Left lung (tissue), 4 donors: ENCODE measurements at regions not wholly inside any gene's neighbourhood (a gene's known extent, or its start where the extent isn't known, plus 50 kb on each side); places are given as distances from the start of the nearest gene placed in this dataset.
"Not testable (repeated sequence)": the region's sequence is repeated elsewhere in the genome, so short reads cannot be mapped to it uniquely, and the experiment has no call there.

Experiments used
- ATAC-seq: fragments of 200-7000 bp; cut with Tn5 transposase; one replicate; pipeline ENCODE4 v1.9.1; 2020; ENCODE audit warnings: moderate library complexity
- DNase-seq, 4 donors: peaks; one replicate each; pipeline ENCODE4 v3.0.0-alpha.2; 2013 to 2020
- H3K27ac ChIP-seq, 2 donors: fragments of 200-600 bp; sonication (generic) in 1 of 2; one replicate each; pipeline versions ENCODE4 v1.5.0 to v1.8.0; 2020 to 2021
- H3K27me3 ChIP-seq, 2 donors: fragments of 200-600 bp; sonication (generic) in 1 of 2; one replicate each; pipeline versions ENCODE4 v1.5.0 to v1.8.0; 2020 to 2021
- H3K36me3 ChIP-seq, 2 donors: fragments of 200-600 bp; sonication (generic) in 1 of 2; one replicate each; pipeline versions ENCODE4 v1.5.0 to v1.8.0; 2020 to 2021
- H3K4me1 ChIP-seq, 2 donors: fragments of 200-600 bp; one replicate each; pipeline ENCODE4 v1.8.0; 2021
- H3K4me3 ChIP-seq, 2 donors: fragments of 200-600 bp; sonication (generic) in 1 of 2; one replicate each; pipeline versions ENCODE4 v1.5.0 to v1.8.0; 2020 to 2021; ENCODE audit warnings: mild to moderate bottlenecking in 1 of 2
- H3K9me3 ChIP-seq, 2 donors: fragments of 200-600 bp; sonication (generic) in 1 of 2; one replicate each; pipeline versions ENCODE4 v1.5.0 to v1.8.0; 2020 to 2021
- CTCF ChIP-seq, 2 donors: fragments of 200-600 bp; sonication (generic) in 1 of 2; IDR thresholded peaks; one replicate each; pipeline versions ENCODE4 v1.5.0 to v1.8.0; 2021; ENCODE audit warnings: antibody characterized with exemption in 2 of 2
- intact Hi-C, 2 donors: fragments of 100-400 bp; cut with DNase I; formaldehyde crosslinking; loops; one replicate each; pipeline versions ENCODE4 v1.11.2 to v1.14.2; 2022
- donor health status: DM: no; HTN: yes; CAD: no.
- donor health status: DM: no; HTN: no; CAD: no.

DNA sequence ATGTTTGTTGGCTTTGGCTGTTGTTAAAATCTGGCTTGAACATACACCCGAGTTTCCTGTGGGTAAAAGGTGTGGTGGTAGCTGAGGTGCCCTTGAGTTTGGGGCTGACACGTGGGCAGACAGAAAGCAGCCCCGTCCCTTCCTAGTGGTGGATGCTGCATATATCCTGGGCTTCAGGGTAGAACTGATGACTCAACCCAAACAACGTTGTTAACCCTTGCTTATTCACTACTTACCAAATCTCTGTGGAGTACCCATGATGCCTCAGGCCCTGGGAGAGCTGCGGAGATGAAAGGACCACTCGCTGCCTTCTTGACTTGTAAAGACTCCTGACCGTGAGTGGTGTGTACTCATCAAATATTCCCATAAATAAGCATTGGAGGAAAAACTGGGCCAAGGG lies 245.1 kb downstream of the RAB11FIP2 start:
- H3K27ac ChIP-seq: no peak overlapping the region
- H3K4me3 ChIP-seq: no peak overlapping the region
- no peaks in the 10 kb centered on the region for H3K9me3 ChIP-seq
- peak in 1 of 4 donors; percentile 8 for DNase-seq
- H3K36me3 ChIP-seq: no peaks in the 10 kb centered on the region
- H3K27me3 ChIP-seq: peaks cover 0 to 3% of the 10 kb centered on the region in 2 donors
- no peaks in the 10 kb centered on the region for H3K4me1 ChIP-seq
- no peak for ATAC-seq
- intact Hi-C loops: no loop called here
- no peak for TF ChIP-seq CTCF (IDR thresholded peaks at IDR 0.05)

GRCh38 chr10:117804470-117805011 lies 242.2 kb downstream of the RAB11FIP2 start:
- peak; percentile 82 for ATAC-seq
- TF ChIP-seq CTCF (IDR thresholded peaks at IDR 0.05): no peak
- H3K9me3 ChIP-seq: peaks cover 0 to under 1% of the 10 kb centered on the region in 2 donors
- H3K27ac ChIP-seq: no peak overlapping the region
- intact Hi-C loops: no loop called here
- DNase-seq: peak in 1 of 4 donors; percentile 10
- no peak overlapping the region for H3K4me3 ChIP-seq
- H3K27me3 ChIP-seq: peaks cover 0 to 3% of the 10 kb centered on the region in 2 donors
- no peaks in the 10 kb centered on the region for H3K4me1 ChIP-seq
- no peaks in the 10 kb centered on the region for H3K36me3 ChIP-seq

DNA sequence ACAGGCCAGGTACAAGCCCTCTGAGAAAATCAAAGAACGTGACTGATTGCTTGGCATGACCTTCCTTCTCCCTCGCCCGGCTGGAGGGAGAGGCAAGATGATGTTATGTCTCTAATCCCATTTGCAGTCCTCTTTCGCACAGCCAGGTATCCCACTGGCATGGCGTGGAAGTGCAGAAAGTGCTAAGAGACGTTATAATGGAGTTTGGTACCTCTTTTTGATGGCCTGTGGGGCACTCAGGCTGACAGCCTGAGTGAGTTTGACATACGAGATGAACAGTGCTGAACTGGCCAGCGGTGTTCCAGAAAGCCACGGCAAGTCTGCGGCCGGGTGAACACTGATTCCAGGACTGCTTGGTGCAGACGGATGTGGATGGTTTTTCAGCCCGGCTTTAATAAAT lies 241.6 kb downstream of the RAB11FIP2 start:
- no peak for DNase-seq
- Histone ChIP-seq H3K36me3 (no peaks in the 10 kb centered on the region), H3K27me3 (peaks cover 0 to 3% of the 10 kb centered on the region in 2 donors), H3K4me1 (no peaks in the 10 kb centered on the region), H3K27ac (no peak overlapping the region), H3K4me3 (no peak overlapping the region), H3K9me3 (peaks cover 0 to 6% of the 10 kb centered on the region in 2 donors)
- TF ChIP-seq CTCF (IDR thresholded peaks at IDR 0.05): no peak
- intact Hi-C loops: no loop called here
- ATAC-seq: no peak

DNA sequence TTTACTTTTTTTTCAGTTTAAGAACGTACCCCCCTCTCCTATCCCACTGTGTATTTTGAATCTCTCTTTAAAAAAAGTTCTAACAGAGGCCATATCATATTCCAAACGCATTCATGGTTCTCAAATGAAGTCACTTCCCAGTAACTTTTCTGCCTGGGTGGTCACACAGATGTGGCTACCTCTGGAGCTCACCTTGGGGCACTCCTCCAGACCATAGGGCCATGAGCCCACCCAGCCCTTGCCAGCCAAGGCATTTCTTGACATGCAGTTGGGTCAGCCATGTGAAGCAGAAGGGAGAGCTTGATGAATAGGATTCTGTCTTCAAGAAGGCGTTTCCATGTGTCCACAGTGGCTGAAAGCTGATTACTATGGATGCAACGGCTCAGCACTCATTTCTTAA lies 239.3 kb downstream of the RAB11FIP2 start:
- DNase-seq (no peak), ATAC-seq (no peak)
- intact Hi-C loops: no loop called here
- Histone ChIP-seq H3K27ac (no peak overlapping the region), H3K4me3 (no peak overlapping the region), H3K4me1 (no peaks in the 10 kb centered on the region), H3K36me3 (no peaks in the 10 kb centered on the region), H3K9me3 (peaks cover 0 to 10% of the 10 kb centered on the region in 2 donors), H3K27me3 (no peaks in the 10 kb centered on the region)
- no peak for TF ChIP-seq CTCF (IDR thresholded peaks at IDR 0.05)

DNA sequence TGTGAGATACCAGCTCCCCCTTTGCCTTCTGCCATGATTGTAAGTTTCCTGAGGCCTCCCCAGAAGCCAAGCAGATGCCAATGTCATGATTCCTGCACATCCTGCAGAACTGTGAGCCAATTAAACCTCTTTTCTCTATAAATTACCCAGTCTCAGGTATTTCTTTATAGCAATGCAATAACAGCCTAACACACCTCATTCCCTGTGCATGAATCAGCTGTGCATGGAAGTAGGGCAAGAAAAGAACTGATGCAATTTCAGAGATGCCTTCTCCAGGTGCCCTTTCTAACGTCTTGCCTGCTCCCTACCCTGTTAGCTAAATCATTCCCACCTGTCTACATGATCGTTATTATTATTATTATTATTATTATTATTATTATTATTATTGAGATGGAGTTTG lies 230.9 kb downstream of the RAB11FIP2 start:
- H3K9me3 ChIP-seq, H3K4me1 ChIP-seq, H3K27me3 ChIP-seq, H3K36me3 ChIP-seq, intact Hi-C loops, ATAC-seq, H3K27ac ChIP-seq, H3K4me3 ChIP-seq, DNase-seq: not testable (repeated sequence)

DNA sequence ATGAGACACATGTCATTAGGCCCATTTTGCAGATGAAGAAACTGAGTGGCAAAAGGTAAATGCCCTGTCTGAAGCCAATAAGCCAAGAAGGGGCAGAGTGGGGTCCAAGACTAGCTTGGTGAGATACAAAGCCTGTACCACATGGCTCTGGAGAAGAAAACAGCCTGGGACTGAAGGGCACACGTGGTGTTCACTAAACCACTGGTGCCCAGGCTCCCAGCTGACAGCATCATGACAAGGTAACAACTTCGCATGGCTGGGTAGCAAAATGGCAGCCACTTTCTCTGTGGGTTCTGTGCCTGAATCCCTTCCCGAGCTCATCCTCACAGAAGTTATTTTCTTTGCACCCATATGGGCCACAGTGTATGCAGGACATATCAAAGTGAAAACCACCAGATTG lies 229.6 kb downstream of the RAB11FIP2 start:
- Histone ChIP-seq H3K36me3 (no peaks in the 10 kb centered on the region), H3K4me1 (no peaks in the 10 kb centered on the region), H3K27me3 (no peaks in the 10 kb centered on the region), H3K9me3 (no peaks in the 10 kb centered on the region), H3K27ac (no peak overlapping the region), H3K4me3 (no peak overlapping the region)
- DNase-seq (no peak), ATAC-seq (no peak)
- intact Hi-C loops: no loop called here
- TF ChIP-seq CTCF (IDR thresholded peaks at IDR 0.05): no peak
